ENCODE measurements at regions not wholly inside any gene's neighbourhood (a gene's known extent, or its start where the extent isn't known, plus 50 kb on each side); places are given as distances from the start of the nearest gene placed in this dataset.
"Not testable (repeated sequence)": the region's sequence is repeated elsewhere in the genome, so short reads cannot be mapped to it uniquely, and the experiment has no call there.

DNA sequence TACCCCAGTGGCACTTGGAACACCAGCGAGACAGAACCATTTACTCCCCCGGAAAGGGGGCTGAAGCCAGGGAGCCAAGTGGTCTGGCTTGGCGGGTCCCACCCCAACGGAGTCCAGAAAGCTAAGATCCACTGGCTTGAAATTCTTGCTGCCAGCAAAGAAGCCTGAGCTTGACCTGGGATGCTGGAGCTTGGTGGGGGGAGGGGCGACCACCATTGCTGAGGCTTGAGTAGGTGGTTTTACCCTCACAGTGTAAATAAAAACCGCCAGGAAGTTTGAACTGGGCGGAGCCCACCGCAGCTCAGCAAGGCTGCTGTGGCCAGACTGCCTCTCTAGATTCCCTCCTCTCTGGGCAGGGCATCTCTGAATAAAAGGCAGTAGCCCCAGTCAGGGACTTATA is 62.8 kb downstream of the RPS24 start:
- H3K4me3 Mint-ChIP-seq; ATAC-seq (replicated peaks); H3K27me3 Mint-ChIP-seq; H3K27ac Mint-ChIP-seq; H3K9me3 Mint-ChIP-seq; H3K4me1 Mint-ChIP-seq; H3K36me3 Mint-ChIP-seq (ENCODE audit: low read depth): not testable (repeated sequence)

- not testable (repeated sequence) for H3K36me3 Mint-ChIP-seq (ENCODE audit: low read depth); H3K27me3 Mint-ChIP-seq; H3K4me3 Mint-ChIP-seq; ATAC-seq (replicated peaks); H3K27ac Mint-ChIP-seq; H3K4me1 Mint-ChIP-seq
- peaks cover 11% of the 10 kb centered on the region for H3K9me3 Mint-ChIP-seq
Observed at GRCh38 chr10:78102593-78102992, 68.9 kb downstream of the RPS24 start.

DNA sequence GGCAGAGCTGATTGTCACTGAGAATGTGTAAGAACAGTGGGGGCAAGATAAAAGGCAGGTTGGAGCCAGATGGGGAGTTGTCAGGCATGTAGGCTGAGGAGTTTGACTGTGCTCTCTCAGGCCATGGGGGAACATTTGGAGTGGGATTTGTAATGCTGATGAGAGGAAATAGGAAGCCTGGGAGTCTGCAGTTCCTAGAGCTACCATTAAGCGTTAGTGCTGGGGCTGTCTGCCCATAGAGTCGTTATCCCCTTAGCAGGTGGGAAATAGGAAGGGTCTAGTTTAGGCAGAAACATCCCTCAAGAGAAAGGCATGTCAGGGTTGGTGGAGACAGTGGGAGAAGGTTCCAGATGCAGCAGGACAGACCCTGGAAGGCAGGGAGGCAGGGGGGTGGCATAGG is 75.5 kb downstream of the RPS24 start:
- peaks cover 7% of the 10 kb centered on the region for H3K9me3 Mint-ChIP-seq
- ATAC-seq (replicated peaks) = no peak
- no peak overlapping the region for H3K4me3 Mint-ChIP-seq
- no peaks in the 10 kb centered on the region for H3K4me1 Mint-ChIP-seq
- no peaks in the 10 kb centered on the region for H3K27me3 Mint-ChIP-seq
- H3K27ac Mint-ChIP-seq = no peak overlapping the region
- H3K36me3 Mint-ChIP-seq (ENCODE audit: low read depth) = no peaks in the 10 kb centered on the region

- peaks cover 3% of the 10 kb centered on the region for H3K9me3 Mint-ChIP-seq
- no peak overlapping the region for H3K4me3 Mint-ChIP-seq
- no peaks in the 10 kb centered on the region for H3K4me1 Mint-ChIP-seq
- H3K36me3 Mint-ChIP-seq (ENCODE audit: low read depth) = no peaks in the 10 kb centered on the region
- ATAC-seq (replicated peaks) = no peak
- peaks cover 15% of the 10 kb centered on the region for H3K27me3 Mint-ChIP-seq
- H3K27ac Mint-ChIP-seq = no peak overlapping the region
Observed at GRCh38 chr10:78115135-78115853, 81.6 kb downstream of the RPS24 start.

DNA sequence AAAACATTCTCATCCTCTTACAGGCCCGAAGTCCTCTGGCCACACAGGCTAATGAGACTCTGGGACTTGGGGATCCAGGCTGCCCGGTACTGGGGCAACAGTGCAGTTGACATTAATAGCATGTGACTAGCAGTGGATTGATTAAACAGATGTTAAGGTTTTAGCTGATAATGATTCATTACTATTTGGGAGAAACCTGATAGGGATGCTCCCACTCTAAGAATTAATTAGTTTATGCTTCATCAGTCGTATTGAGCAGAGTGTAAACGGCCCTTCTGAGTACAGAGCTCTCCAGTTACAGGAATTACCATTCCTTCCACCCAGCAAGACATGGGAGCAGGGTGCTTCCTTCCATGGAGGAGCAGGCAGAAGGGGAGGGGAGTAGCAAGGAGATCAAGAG is 82.7 kb downstream of the RPS24 start:
- Mint-ChIP-seq H3K4me3 (no peak overlapping the region), H3K27ac (no peak overlapping the region), H3K27me3 (peaks cover 17% of the 10 kb centered on the region), H3K9me3 (peaks cover 8% of the 10 kb centered on the region), H3K36me3 (ENCODE audit: low read depth) (no peaks in the 10 kb centered on the region), H3K4me1 (no peaks in the 10 kb centered on the region)
- ATAC-seq (replicated peaks) = no peak

DNA sequence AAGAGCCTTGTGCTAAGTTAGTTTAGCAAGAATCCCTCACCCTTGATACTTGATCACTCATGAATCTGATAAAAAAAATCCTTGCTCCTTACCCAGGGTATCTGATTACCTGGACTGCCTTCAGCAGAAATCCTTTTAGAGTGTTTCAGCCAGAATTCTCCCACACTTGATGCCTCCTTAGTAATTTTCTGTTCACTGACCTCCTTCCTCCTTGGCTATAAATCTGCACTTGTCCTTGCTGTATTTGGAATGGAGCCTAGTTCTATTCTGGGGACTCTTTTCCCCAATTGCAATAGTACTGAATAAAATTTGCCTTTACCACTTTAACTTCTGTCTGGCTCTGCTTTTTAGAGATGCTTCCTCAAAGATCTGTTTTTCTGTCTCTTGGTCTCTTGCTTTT is 84.9 kb downstream of the RPS24 start:
- Mint-ChIP-seq H3K9me3 (peaks cover 18% of the 10 kb centered on the region), H3K27me3 (peaks cover 17% of the 10 kb centered on the region), H3K27ac (no peak overlapping the region), H3K36me3 (ENCODE audit: low read depth) (no peaks in the 10 kb centered on the region), H3K4me3 (no peak overlapping the region), H3K4me1 (no peaks in the 10 kb centered on the region)
- ATAC-seq (replicated peaks) = no peak

DNA sequence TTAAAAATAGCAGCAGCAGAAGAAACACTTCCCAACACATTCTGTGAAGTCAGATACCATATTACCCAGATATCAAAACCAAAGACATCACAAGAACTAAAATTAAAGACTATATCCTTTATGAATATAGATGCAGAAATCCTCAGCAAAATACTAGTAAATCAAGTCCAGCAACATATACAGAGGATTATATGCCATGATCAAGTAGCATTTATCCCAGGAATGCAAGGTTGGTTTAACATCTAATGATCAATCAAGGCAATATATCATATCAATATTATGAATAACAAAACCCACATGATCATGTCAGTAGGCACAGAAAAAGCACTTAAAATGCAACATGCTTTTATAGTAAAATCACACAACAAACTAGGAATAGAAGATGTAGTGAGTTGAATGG is 88.1 kb downstream of the RPS24 start:
- H3K4me1 Mint-ChIP-seq = no peaks in the 10 kb centered on the region
- H3K27me3 Mint-ChIP-seq = peaks cover 14% of the 10 kb centered on the region
- H3K27ac Mint-ChIP-seq = no peak overlapping the region
- H3K9me3 Mint-ChIP-seq = peaks cover 18% of the 10 kb centered on the region
- ATAC-seq (replicated peaks) = no peak
- H3K36me3 Mint-ChIP-seq (ENCODE audit: low read depth) = no peaks in the 10 kb centered on the region
- H3K4me3 Mint-ChIP-seq = no peak overlapping the region

- no peak for ATAC-seq (replicated peaks)
- H3K4me3 Mint-ChIP-seq = no peak overlapping the region
- peaks cover 10% of the 10 kb centered on the region for H3K27me3 Mint-ChIP-seq
- H3K4me1 Mint-ChIP-seq = no peaks in the 10 kb centered on the region
- no peaks in the 10 kb centered on the region for H3K36me3 Mint-ChIP-seq (ENCODE audit: low read depth)
- H3K27ac Mint-ChIP-seq = no peak overlapping the region
- H3K9me3 Mint-ChIP-seq = peaks cover 18% of the 10 kb centered on the region
Observed at GRCh38 chr10:78124167-78124566, 90.5 kb downstream of the RPS24 start.

GRCh38 chr10:78129211-78129610 is 95.5 kb downstream of the RPS24 start:
- no peak for ATAC-seq (replicated peaks)
- H3K27me3 Mint-ChIP-seq = peaks cover 7% of the 10 kb centered on the region
- no peaks in the 10 kb centered on the region for H3K9me3 Mint-ChIP-seq
- H3K36me3 Mint-ChIP-seq (ENCODE audit: low read depth) = no peaks in the 10 kb centered on the region
- H3K4me3 Mint-ChIP-seq = no peak overlapping the region
- no peak overlapping the region for H3K27ac Mint-ChIP-seq
- H3K4me1 Mint-ChIP-seq = no peaks in the 10 kb centered on the region

- no peaks in the 10 kb centered on the region for H3K9me3 Mint-ChIP-seq
- no peaks in the 10 kb centered on the region for H3K4me1 Mint-ChIP-seq
- no peak for ATAC-seq (replicated peaks)
- no peak overlapping the region for H3K4me3 Mint-ChIP-seq
- peaks cover 7% of the 10 kb centered on the region for H3K27me3 Mint-ChIP-seq
- no peaks in the 10 kb centered on the region for H3K36me3 Mint-ChIP-seq (ENCODE audit: low read depth)
- H3K27ac Mint-ChIP-seq = no peak overlapping the region
Observed at GRCh38 chr10:78130966-78131710, 97.5 kb downstream of the RPS24 start.

GRCh38 chr10:78134773-78135306 is 101.2 kb downstream of the RPS24 start:
- H3K27ac Mint-ChIP-seq = no peak overlapping the region
- H3K4me3 Mint-ChIP-seq = no peak overlapping the region
- peaks cover 20% of the 10 kb centered on the region for H3K27me3 Mint-ChIP-seq
- no peaks in the 10 kb centered on the region for H3K4me1 Mint-ChIP-seq
- no peaks in the 10 kb centered on the region for H3K9me3 Mint-ChIP-seq
- no peak for ATAC-seq (replicated peaks)
- no peaks in the 10 kb centered on the region for H3K36me3 Mint-ChIP-seq (ENCODE audit: low read depth)

GRCh38 chr10:78137147-78137546 is 103.5 kb downstream of the RPS24 start:
- no peaks in the 10 kb centered on the region for H3K4me1 Mint-ChIP-seq

DNA sequence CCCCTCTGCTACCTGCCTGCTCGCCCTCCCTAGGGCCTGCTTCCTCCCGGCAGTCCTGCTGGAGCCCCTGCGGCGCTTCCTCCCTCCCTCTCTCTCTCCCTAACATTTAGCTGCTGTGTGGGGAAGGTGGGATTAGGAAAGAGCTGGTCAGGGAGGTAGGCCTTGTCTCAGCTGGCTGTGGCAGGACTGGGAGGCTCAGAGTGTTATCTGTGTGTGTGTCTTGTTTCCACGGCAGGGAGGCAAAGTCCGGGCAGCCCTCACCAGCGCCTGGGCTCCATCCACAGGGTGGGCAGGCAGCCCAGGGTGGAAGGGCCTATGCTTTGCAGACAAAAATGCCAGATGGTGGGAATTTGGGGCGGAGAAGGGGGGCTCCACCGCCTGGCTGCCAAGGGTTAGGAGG is 105.7 kb downstream of the RPS24 start:
- Mint-ChIP-seq H3K9me3 (no peaks in the 10 kb centered on the region), H3K36me3 (ENCODE audit: low read depth) (no peaks in the 10 kb centered on the region), H3K27me3 (peaks cover 28% of the 10 kb centered on the region), H3K4me1 (no peaks in the 10 kb centered on the region), H3K27ac (no peak overlapping the region), H3K4me3 (no peak overlapping the region)
- no peak for ATAC-seq (replicated peaks)

More at GRCh38 chr10:78137147-78137546, 103.5 kb downstream of the RPS24 start:
- Mint-ChIP-seq H3K9me3 (no peaks in the 10 kb centered on the region), H3K27me3 (peaks cover 25% of the 10 kb centered on the region), H3K27ac (no peak overlapping the region), H3K36me3 (ENCODE audit: low read depth) (no peaks in the 10 kb centered on the region), H3K4me3 (no peak overlapping the region)
- no peak for ATAC-seq (replicated peaks)

DNA sequence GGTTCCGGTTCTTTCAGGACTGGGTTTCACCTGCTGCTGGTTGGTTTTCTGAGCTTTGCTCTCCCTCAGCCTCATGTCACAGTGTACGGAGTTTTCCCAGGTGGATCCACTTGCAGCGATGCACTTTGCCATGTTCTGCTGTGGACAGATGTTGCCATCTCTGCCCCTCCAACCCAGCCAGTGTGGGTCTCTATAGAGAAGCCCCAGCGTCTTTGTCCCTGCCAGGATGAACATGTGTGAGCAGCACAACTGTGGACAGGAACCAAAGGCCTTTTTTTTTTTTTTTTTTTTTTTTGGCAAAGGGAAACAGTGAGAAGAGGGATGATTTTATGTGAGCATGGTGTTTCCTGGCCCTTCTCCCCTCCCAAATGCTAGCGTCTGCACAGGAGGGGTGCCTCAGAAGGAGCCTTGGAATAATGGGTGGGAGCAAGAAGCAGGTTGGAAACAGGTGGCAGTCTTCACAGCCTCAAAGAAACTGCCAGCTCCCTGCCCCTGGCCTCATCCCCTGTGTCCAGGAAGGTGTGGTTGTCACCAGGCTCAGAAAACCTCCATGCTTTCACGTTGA is 106.5 kb downstream of the RPS24 start:
- H3K36me3 Mint-ChIP-seq (ENCODE audit: low read depth) = no peaks in the 10 kb centered on the region
- no peak overlapping the region for H3K27ac Mint-ChIP-seq
- H3K4me1 Mint-ChIP-seq = no peaks in the 10 kb centered on the region
- no peaks in the 10 kb centered on the region for H3K9me3 Mint-ChIP-seq
- peaks cover 31% of the 10 kb centered on the region for H3K27me3 Mint-ChIP-seq
- no peak for ATAC-seq (replicated peaks)
- H3K4me3 Mint-ChIP-seq = no peak overlapping the region

- no peaks in the 10 kb centered on the region for H3K9me3 Mint-ChIP-seq
- H3K4me1 Mint-ChIP-seq = no peaks in the 10 kb centered on the region
- no peak overlapping the region for H3K27ac Mint-ChIP-seq
- H3K36me3 Mint-ChIP-seq (ENCODE audit: low read depth) = no peaks in the 10 kb centered on the region
- peaks cover 28% of the 10 kb centered on the region for H3K27me3 Mint-ChIP-seq
- no peak overlapping the region for H3K4me3 Mint-ChIP-seq
- no peak for ATAC-seq (replicated peaks)
Observed at GRCh38 chr10:78143576-78143975, 109.9 kb downstream of the RPS24 start.

Measured in activated T-helper 17 cell treated with anti-CD3 and anti-CD28 coated beads, Interleukin-2, amount 50 U/mL, for 72 hours (primary cell).